Heart left ventricle (tissue), 16 donors: ENCODE measurements at regions not wholly inside any gene's neighbourhood (a gene's known extent, or its start where the extent isn't known, plus 50 kb on each side); places are given as distances from the start of the nearest gene placed in this dataset.
"Not testable (repeated sequence)": the region's sequence is repeated elsewhere in the genome, so short reads cannot be mapped to it uniquely, and the experiment has no call there.

ENCODE experiments used
- ATAC-seq, 4 donors: fragments of 200-7000 bp; cut with Tn5 transposase; one replicate each; pipeline ENCODE4 v1.9.1; 2020 to 2022; ENCODE audit warnings: moderate library complexity in 4 of 4, mild to moderate bottlenecking in 3 of 4, moderate number of reproducible peaks in 1 of 4
- DNase-seq, 5 donors: peaks; one replicate each; pipeline ENCODE4 v3.0.0-alpha.2; 2020
- H3K27ac ChIP-seq, 12 donors: fragments of 200-600 bp; sonication (generic) in 4 of 12; one replicate each; pipeline versions ENCODE4 v1.5.0 to v1.8.0; 2016 to 2022; ENCODE audit warnings: mild to moderate bottlenecking in 2 of 12
- H3K27me3 ChIP-seq, 9 donors: fragments of 200-600 bp; sonication (generic) in 2 of 9; one replicate each; pipeline versions ENCODE4 v1.5.1 to v1.8.0; 2016 to 2022; ENCODE audit warnings: mild to moderate bottlenecking in 3 of 9
- H3K36me3 ChIP-seq, 9 donors: fragments of 200-600 bp; sonication (generic) in 2 of 9; one replicate each; pipeline versions ENCODE4 v1.5.0 to v1.8.0; 2018 to 2022; ENCODE audit warnings: mild to moderate bottlenecking in 2 of 9
- H3K4me1 ChIP-seq, 12 donors: fragments of 200-600 bp; sonication (generic) in 4 of 12; one replicate each; pipeline versions ENCODE4 v1.5.0 to v1.8.0; 2016 to 2022; ENCODE audit warnings: mild to moderate bottlenecking in 3 of 12
- H3K4me3 ChIP-seq, 12 donors: fragments of 200-600 bp; sonication (generic) in 4 of 12; one replicate each; pipeline versions ENCODE4 v1.5.0 to v1.8.0; 2017 to 2022; ENCODE audit warnings: mild to moderate bottlenecking in 9 of 12, moderate library complexity in 4 of 12
- H3K9me3 ChIP-seq, 12 donors: fragments of 200-600 bp; sonication (generic) in 4 of 12; one replicate each; pipeline versions ENCODE4 v1.5.0 to v1.8.0; 2016 to 2022; ENCODE audit warnings: mild to moderate bottlenecking in 1 of 12
- POLR2A ChIP-seq, 2 donors: fragments of 450-650 bp; IDR thresholded peaks; one replicate each; pipeline ENCODE4 v1.6.1; 2017; ENCODE audit warnings: antibody characterized with exemption in 2 of 2, mild to moderate bottlenecking in 2 of 2, moderate library complexity in 2 of 2
- WGBS, 4 donors: extraction: QIAGEN DNeasy Blood & Tissue Kit in 2 of 4; methylation state at CpG; one replicate each; pipeline versions ENCODE4 v1.1.5 to v1.1.7; 2013 to 2018; 5-methylcytosine and 5-hydroxymethylcytosine counted together
- intact Hi-C, 10 donors: fragments of 100-400 bp; cut with DNase I; formaldehyde crosslinking; loops; one replicate each; pipeline versions ENCODE4 v1.11.1 to v1.14.2; 2022
- TF ChIP-seq, protein P1 (sequence below), 12 donors: fragments of 200-600 bp; sonication (generic) in 4 of 12; IDR thresholded peaks; one replicate each; pipeline versions ENCODE4 v1.5.0 to v1.8.0; 2018 to 2022; ENCODE audit warnings: antibody characterized with exemption in 12 of 12, mild to moderate bottlenecking in 5 of 12
- donor health status: ischemic (EF 13 %, LVEDD 7.1; RV severe dilation, severe dysfunction).
- donor health status: healthy with polysubstance abuse.
- donor health status: DM: no; HTN: yes; CAD: no.
- donor health status: DM: no; HTN: no; CAD: no.
- donor health status: ischemic (EF 25% LVEDD 6.9; RV normal size, moderate dysfunction).
- donor health status: ischemic (EF 25% LVEDD 5.7; RV mildly dilated, moderate dysfunction).
- donor health status: healthy.
- donor health status: DM: yes; HTN: yes; CAD: no.
- donor health status: ischemic (EF 35%, LVEDD 5.7; RV mildly dilated, moderate dysfunction).
- donor health status: nonischemic (EF 11% LVEDD 7.7; RV severe dilation, severe dysfunction).
- donor health status: DM: yes; HTN: yes; CAD: no.
- donor health status: PGD.
- donor health status: ischemic (EF 29% LVEDD 5.4; RV normal size, mild dysfunction).
- donor health status: nonischemic (EF 23%, LVEDD 6.1; RV moderate dilation, normal function).

- no peaks in the 10 kb centered on the region for H3K9me3 ChIP-seq
- intact Hi-C loops, result no loop called here
- TF ChIP-seq POLR2A (IDR thresholded peaks at IDR 0.05), result no peak
- TF ChIP-seq, protein P1, sequence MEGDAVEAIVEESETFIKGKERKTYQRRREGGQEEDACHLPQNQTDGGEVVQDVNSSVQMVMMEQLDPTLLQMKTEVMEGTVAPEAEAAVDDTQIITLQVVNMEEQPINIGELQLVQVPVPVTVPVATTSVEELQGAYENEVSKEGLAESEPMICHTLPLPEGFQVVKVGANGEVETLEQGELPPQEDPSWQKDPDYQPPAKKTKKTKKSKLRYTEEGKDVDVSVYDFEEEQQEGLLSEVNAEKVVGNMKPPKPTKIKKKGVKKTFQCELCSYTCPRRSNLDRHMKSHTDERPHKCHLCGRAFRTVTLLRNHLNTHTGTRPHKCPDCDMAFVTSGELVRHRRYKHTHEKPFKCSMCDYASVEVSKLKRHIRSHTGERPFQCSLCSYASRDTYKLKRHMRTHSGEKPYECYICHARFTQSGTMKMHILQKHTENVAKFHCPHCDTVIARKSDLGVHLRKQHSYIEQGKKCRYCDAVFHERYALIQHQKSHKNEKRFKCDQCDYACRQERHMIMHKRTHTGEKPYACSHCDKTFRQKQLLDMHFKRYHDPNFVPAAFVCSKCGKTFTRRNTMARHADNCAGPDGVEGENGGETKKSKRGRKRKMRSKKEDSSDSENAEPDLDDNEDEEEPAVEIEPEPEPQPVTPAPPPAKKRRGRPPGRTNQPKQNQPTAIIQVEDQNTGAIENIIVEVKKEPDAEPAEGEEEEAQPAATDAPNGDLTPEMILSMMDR (IDR thresholded peaks at IDR 0.05), result no peak
- no peak overlapping the region for H3K4me3 ChIP-seq
- 97 to 99% (median 97%) methylated on average over 4 of the region's 4 CpGs for WGBS, 4 donors
- DNase-seq, result no peak
- no peaks in the 10 kb centered on the region for H3K36me3 ChIP-seq
- no peak for ATAC-seq
- no peak overlapping the region for H3K27ac ChIP-seq
- H3K27me3 ChIP-seq, result no peaks in the 10 kb centered on the region
- peaks cover 0 to under 1% (median 0%) of the 10 kb centered on the region in 12 donors for H3K4me1 ChIP-seq
Measured at GRCh38 chr1:221246628-221247415, 367.6 kb downstream of the HLX start.

- H3K27ac ChIP-seq, result no peak overlapping the region
- no peaks in the 10 kb centered on the region for H3K4me1 ChIP-seq
- ATAC-seq (no peak), DNase-seq (no peak)
- intact Hi-C loops, result no loop called here
- H3K27me3 ChIP-seq, result no peaks in the 10 kb centered on the region
- TF ChIP-seq, protein P1 (IDR thresholded peaks at IDR 0.05), result no peak
- TF ChIP-seq POLR2A (IDR thresholded peaks at IDR 0.05), result no peak
- 46 to 98% (median 70%) methylated on average over 2 of the region's 2 CpGs for WGBS, 4 donors
- H3K4me3 ChIP-seq, result no peak overlapping the region
- H3K9me3 ChIP-seq, result peaks cover 0 to 10% (median 0%) of the 10 kb centered on the region in 12 donors
- H3K36me3 ChIP-seq, result no peaks in the 10 kb centered on the region
Measured at GRCh38 chr1:221251580-221251979, 372.3 kb downstream of the HLX start.

- DNase-seq (no peak), ATAC-seq (no peak)
- no peaks in the 10 kb centered on the region for H3K4me1 ChIP-seq
- H3K27me3 ChIP-seq, result no peaks in the 10 kb centered on the region
- no peak overlapping the region for H3K27ac ChIP-seq
- H3K36me3 ChIP-seq, result no peaks in the 10 kb centered on the region
- TF ChIP-seq, protein P1 (IDR thresholded peaks at IDR 0.05), result no peak
- TF ChIP-seq POLR2A (IDR thresholded peaks at IDR 0.05), result no peak
- H3K4me3 ChIP-seq, result no peak overlapping the region
- intact Hi-C loops, result no loop called here
- peaks cover 0 to 18% (median 2%) of the 10 kb centered on the region in 12 donors for H3K9me3 ChIP-seq
Measured at GRCh38 chr1:221254813-221255212, 375.6 kb downstream of the HLX start.

DNA sequence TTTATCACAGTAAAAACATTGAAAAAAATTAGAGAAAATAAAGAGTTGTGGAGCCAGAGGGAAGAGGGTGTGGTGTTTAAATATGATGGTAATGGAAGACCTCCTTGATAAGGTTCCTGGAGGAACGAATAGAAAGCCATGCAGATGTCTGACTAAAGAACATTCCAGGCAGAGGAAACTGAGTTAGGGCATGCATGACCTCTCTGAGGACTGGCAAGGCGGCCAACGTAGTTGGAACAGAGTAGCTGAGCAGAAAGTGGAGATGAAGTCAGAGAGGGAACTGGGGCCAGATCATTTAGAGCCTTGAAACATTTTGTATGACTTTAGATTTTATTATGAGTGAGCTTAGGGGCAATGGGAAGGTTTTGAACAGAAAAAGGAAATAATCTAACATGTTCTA, 377.5 kb downstream of the HLX start:
- no peak for ATAC-seq
- 63 to 89% (median 73%) methylated on average over 3 of the region's 3 CpGs for WGBS, 4 donors
- Histone ChIP-seq H3K27ac (no peak overlapping the region), H3K27me3 (no peaks in the 10 kb centered on the region), H3K36me3 (no peaks in the 10 kb centered on the region), H3K4me3 (no peak overlapping the region), H3K9me3 (peaks cover 0 to 18% (median 2%) of the 10 kb centered on the region in 12 donors), H3K4me1 (no peaks in the 10 kb centered on the region)
- intact Hi-C loops, result no loop called here
- no peak for TF ChIP-seq POLR2A (IDR thresholded peaks at IDR 0.05)
- TF ChIP-seq, protein P1 (IDR thresholded peaks at IDR 0.05), result no peak
- DNase-seq, result no peak

GRCh38 chr1:221257548-221257947, 378.3 kb downstream of the HLX start:
- H3K27ac ChIP-seq, intact Hi-C loops, H3K4me1 ChIP-seq, H3K27me3 ChIP-seq, DNase-seq, ATAC-seq, H3K4me3 ChIP-seq, H3K36me3 ChIP-seq: not testable (repeated sequence)
- H3K9me3 ChIP-seq, result peaks cover 0 to 18% (median 2%) of the 10 kb centered on the region in 12 donors
- WGBS, 4 donors, result 75 to 100% (median 100%) methylated on average over 1 of the region's 1 CpG

DNA sequence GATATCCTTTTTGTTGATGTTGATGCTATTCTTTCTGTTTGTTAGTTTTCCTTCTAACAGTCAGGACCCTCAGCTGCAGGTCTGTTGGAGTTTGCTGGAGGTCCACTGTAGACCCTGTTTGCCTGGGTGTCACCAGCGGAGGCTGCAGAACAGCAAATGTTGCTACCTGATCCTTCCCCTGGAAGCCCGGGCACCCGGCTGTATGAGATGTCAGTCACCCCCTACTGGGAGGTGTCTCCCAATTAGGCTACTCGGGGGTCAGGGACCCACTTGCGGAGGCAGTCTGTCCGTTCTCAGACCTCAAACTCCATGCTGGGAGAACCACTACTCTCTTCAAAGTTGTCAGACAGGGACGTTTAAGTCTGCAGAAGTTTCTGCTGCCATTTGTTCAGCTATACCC, 383.4 kb downstream of the HLX start:
- H3K9me3 ChIP-seq, H3K36me3 ChIP-seq, H3K27ac ChIP-seq, ATAC-seq, H3K27me3 ChIP-seq, H3K4me3 ChIP-seq: not testable (repeated sequence)
- peak in 1 of 5 donors; percentile 28 for DNase-seq
- peaks cover 0 to 19% (median 11%) of the 10 kb centered on the region in 12 donors for H3K4me1 ChIP-seq
- intact Hi-C loops, result loop anchor here in 8 of 10 donors (1.0 to 10.0 kb wide), 4 partner anchors 170 to 388 kb away; partner anchors contain the start of gene HLX (in 2 of the 8)
- WGBS, 4 donors, result 91 to 94% (median 92%) methylated on average over 7 of the region's 7 CpGs
